Vagina (tissue), 2 donors: ENCODE measurements at regions not wholly inside any gene's neighbourhood (a gene's known extent, or its start where the extent isn't known, plus 50 kb on each side); places are given as distances from the start of the nearest gene placed in this dataset.

Source experiments
- DNase-seq, 2 donors: peaks; one replicate each; pipeline ENCODE4 v3.0.0-alpha.2; 2017; ENCODE audit errors: extremely low spot score in 2 of 2
- H3K27ac ChIP-seq: fragments of 200-600 bp; sonication (generic); one replicate; pipeline ENCODE4 v1.5.1; 2019
- H3K27me3 ChIP-seq: fragments of 200-600 bp; sonication (generic); one replicate; pipeline ENCODE4 v1.5.1; 2019
- H3K36me3 ChIP-seq, 2 donors: fragments of 200-600 bp; sonication (generic); one replicate each; pipeline ENCODE4 v1.5.1; 2017 to 2019
- H3K4me1 ChIP-seq: fragments of 200-600 bp; sonication (generic); one replicate; pipeline ENCODE4 v1.5.1; 2019
- H3K4me3 ChIP-seq, 2 donors: fragments of 200-600 bp; sonication (generic); 1 replicate in 1 of 2; 2 replicates in 1 of 2; pipeline ENCODE4 v1.5.1; 2016 to 2019
- H3K9me3 ChIP-seq: fragments of 200-600 bp; sonication (generic); one replicate; pipeline ENCODE4 v1.5.1; 2019
- POLR2A ChIP-seq, 2 donors: fragments of 450-650 bp; IDR thresholded peaks; one replicate each; pipeline ENCODE4 v1.6.1; 2017; ENCODE audit warnings: antibody characterized with exemption in 2 of 2, mild to moderate bottlenecking in 2 of 2, moderate library complexity in 2 of 2
- POLR2AphosphoS5 ChIP-seq, 2 donors: sonication (generic); formaldehyde crosslinking; IDR thresholded peaks; one replicate each; pipeline ENCODE4 v1.9.0; 2017; ENCODE audit warnings: antibody characterized with exemption in 2 of 2, mild to moderate bottlenecking in 2 of 2, low read depth in 1 of 2; ENCODE audit not compliant: insufficient read depth in 1 of 2
- intact Hi-C: fragments of 100-400 bp; cut with DNase I; formaldehyde crosslinking; loops from one replicate; pipeline ENCODE4 v1.15.1; 2023
- TF ChIP-seq, protein P1 (sequence below), 3 experiments: fragments of 450-650 bp in 2 of 3; fragments of 200-600 bp in 1 of 3; sonication (generic) in 1 of 3; IDR thresholded peaks; one replicate each; pipeline ENCODE4 v1.5.1; 2017 to 2019; ENCODE audit warnings: antibody characterized with exemption in 3 of 3, mild to moderate bottlenecking in 2 of 3, moderate library complexity in 2 of 3

DNA sequence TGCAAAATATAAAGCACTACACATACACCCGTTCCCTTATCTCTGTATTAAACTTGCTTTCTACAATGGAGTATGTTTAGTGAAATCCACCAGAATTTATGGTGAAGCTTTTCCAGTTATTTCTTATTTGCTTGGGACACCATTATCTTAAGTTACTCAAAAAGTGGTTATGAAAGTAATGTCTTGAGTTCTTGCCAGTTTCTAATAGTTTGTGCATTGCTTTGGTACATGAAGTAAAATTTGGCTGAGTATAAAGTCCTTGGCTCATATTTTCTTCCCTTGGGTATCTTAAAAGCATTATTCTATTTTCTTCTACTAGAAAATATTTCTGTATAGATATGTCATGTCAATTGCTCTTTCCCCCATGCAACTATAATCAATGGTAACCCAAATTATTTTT lies 85.2 kb downstream of the POLR1F start:
- TF ChIP-seq, protein P1, sequence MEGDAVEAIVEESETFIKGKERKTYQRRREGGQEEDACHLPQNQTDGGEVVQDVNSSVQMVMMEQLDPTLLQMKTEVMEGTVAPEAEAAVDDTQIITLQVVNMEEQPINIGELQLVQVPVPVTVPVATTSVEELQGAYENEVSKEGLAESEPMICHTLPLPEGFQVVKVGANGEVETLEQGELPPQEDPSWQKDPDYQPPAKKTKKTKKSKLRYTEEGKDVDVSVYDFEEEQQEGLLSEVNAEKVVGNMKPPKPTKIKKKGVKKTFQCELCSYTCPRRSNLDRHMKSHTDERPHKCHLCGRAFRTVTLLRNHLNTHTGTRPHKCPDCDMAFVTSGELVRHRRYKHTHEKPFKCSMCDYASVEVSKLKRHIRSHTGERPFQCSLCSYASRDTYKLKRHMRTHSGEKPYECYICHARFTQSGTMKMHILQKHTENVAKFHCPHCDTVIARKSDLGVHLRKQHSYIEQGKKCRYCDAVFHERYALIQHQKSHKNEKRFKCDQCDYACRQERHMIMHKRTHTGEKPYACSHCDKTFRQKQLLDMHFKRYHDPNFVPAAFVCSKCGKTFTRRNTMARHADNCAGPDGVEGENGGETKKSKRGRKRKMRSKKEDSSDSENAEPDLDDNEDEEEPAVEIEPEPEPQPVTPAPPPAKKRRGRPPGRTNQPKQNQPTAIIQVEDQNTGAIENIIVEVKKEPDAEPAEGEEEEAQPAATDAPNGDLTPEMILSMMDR (IDR thresholded peaks at IDR 0.05), result no peak
- no peak for TF ChIP-seq POLR2AphosphoS5 (IDR thresholded peaks at IDR 0.05; ENCODE audit: insufficient read depth in 1 of 2, low read depth in 1 of 2)
- no peak for TF ChIP-seq POLR2A (IDR thresholded peaks at IDR 0.05)
- no peak for DNase-seq
- H3K4me3 ChIP-seq, result no peak overlapping the region
- H3K4me1 ChIP-seq, result no peaks in the 10 kb centered on the region
- intact Hi-C loops, result no loop called here
- H3K27ac ChIP-seq, result no peak overlapping the region
- H3K27me3 ChIP-seq, result no peaks in the 10 kb centered on the region
- no peaks in the 10 kb centered on the region for H3K9me3 ChIP-seq
- no peaks in the 10 kb centered on the region for H3K36me3 ChIP-seq

DNA sequence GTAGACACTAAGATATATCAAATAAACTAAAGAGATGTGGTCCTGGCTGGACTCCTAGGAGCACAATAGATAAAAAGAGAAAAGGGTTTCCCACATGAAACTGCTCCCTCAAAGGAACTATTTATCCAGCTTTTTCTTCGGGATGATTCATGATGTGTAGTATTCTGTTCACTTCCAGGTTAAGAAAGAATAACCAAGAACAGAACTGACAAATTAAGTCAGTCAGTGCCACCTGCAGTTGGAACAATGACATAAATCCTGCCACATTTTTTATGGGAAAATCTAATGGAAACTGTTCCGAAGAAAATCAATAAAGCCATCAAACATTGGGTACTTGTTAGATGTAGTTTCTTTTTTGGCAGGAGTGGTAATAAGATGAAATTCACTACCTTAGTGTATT lies 87.1 kb downstream of the POLR1F start:
- H3K9me3 ChIP-seq, result no peaks in the 10 kb centered on the region
- intact Hi-C loops, result no loop called here
- no peaks in the 10 kb centered on the region for H3K36me3 ChIP-seq
- H3K27ac ChIP-seq, result no peak overlapping the region
- no peak for DNase-seq
- H3K27me3 ChIP-seq, result no peaks in the 10 kb centered on the region
- H3K4me3 ChIP-seq, result no peak overlapping the region
- H3K4me1 ChIP-seq, result no peaks in the 10 kb centered on the region
- TF ChIP-seq POLR2AphosphoS5 (IDR thresholded peaks at IDR 0.05; ENCODE audit: insufficient read depth in 1 of 2, low read depth in 1 of 2), result no peak

DNA sequence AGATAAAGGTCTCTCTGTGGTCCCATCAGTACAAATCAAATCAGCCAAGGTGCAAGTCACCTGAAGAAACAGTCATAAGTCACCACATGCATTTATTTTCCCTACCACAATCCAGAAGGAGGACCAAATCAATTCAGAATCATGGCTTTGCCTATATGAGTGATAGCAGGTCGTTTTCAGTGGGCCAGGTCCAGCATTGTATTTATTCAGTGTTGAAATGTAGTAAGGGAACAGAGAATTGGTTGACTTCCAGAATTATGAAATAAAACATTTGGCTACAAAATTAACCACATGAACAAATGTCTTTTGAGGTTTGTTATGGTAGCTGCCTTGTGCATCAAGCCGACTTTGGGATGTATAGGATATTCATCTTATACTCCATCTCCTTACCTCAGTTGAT lies 88.4 kb downstream of the POLR1F start:
- Histone ChIP-seq H3K4me3 (no peak overlapping the region), H3K36me3 (no peaks in the 10 kb centered on the region), H3K4me1 (no peaks in the 10 kb centered on the region), H3K27me3 (no peaks in the 10 kb centered on the region), H3K9me3 (no peaks in the 10 kb centered on the region), H3K27ac (no peak overlapping the region)
- no peak for DNase-seq
- TF ChIP-seq POLR2AphosphoS5 (IDR thresholded peaks at IDR 0.05; ENCODE audit: insufficient read depth in 1 of 2, low read depth in 1 of 2) (no peak), POLR2A (IDR thresholded peaks at IDR 0.05) (no peak)
- TF ChIP-seq, protein P1 (IDR thresholded peaks at IDR 0.05), result no peak
- intact Hi-C loops, result no loop called here

DNA sequence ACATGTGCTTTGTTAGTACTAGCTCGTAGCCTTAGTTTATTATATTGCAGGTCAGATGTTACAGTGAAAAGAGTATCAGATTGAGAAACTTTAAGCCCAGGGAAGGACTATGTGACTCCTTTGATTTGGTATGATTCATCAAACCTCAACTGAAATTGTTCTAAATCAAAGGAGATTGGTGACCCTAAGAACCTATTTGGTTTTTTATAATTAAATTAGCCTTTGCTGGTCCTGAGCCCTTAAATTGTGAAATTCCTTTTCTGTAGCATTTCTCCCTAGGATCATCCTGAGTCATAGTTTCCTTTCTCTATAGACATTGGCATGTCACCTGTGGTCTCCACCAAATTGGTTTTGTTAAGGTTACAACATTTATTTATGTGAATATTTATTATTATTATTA lies 89.7 kb downstream of the POLR1F start:
- Histone ChIP-seq H3K4me1 (no peaks in the 10 kb centered on the region), H3K27ac (no peak overlapping the region), H3K9me3 (no peaks in the 10 kb centered on the region), H3K4me3 (no peak overlapping the region), H3K36me3 (no peaks in the 10 kb centered on the region), H3K27me3 (no peaks in the 10 kb centered on the region)
- no peak for DNase-seq
- TF ChIP-seq, protein P1 (IDR thresholded peaks at IDR 0.05), result no peak
- TF ChIP-seq POLR2A (IDR thresholded peaks at IDR 0.05) (no peak), POLR2AphosphoS5 (IDR thresholded peaks at IDR 0.05; ENCODE audit: insufficient read depth in 1 of 2, low read depth in 1 of 2) (no peak)
- intact Hi-C loops, result no loop called here

DNA sequence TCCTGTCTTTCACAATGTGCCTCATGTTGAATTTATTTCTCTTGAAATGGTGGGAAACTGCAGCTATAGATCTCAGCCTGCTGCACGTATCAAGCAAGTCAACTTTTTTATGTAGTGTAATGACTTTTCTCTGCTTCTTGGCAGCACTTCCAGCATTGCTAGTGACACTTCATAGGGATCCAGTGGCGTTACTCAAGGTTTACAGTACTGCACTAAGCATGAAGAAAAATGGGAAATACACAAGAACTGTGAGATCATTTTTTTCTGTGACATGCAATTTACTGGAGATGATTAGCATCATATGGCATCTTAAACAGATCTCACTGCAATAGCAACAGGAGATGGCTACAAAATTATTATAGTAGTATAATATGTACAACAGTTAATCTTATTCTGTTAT lies 90.9 kb downstream of the POLR1F start:
- Histone ChIP-seq H3K27me3 (no peaks in the 10 kb centered on the region), H3K27ac (no peak overlapping the region), H3K36me3 (no peaks in the 10 kb centered on the region), H3K4me3 (no peak overlapping the region), H3K9me3 (no peaks in the 10 kb centered on the region), H3K4me1 (no peaks in the 10 kb centered on the region)
- no peak for TF ChIP-seq POLR2AphosphoS5 (IDR thresholded peaks at IDR 0.05; ENCODE audit: insufficient read depth in 1 of 2, low read depth in 1 of 2)
- TF ChIP-seq, protein P1 (IDR thresholded peaks at IDR 0.05), result no peak
- TF ChIP-seq POLR2A (IDR thresholded peaks at IDR 0.05), result no peak
- DNase-seq, result no peak
- intact Hi-C loops, result no loop called here
